NCI-H2107 (cell line): ENCODE measurements at regions not wholly inside any gene's neighbourhood (a gene's known extent, or its start where the extent isn't known, plus 50 kb on each side); places are given as distances from the start of the nearest gene placed in this dataset.
"Not testable (repeated sequence)": the region's sequence is repeated elsewhere in the genome, so short reads cannot be mapped to it uniquely, and the experiment has no call there.

Source experiments
- DNase-seq: peaks from one replicate; lab custom pipeline; 2025; lab: John Stamatoyannopoulos, UW

DNA sequence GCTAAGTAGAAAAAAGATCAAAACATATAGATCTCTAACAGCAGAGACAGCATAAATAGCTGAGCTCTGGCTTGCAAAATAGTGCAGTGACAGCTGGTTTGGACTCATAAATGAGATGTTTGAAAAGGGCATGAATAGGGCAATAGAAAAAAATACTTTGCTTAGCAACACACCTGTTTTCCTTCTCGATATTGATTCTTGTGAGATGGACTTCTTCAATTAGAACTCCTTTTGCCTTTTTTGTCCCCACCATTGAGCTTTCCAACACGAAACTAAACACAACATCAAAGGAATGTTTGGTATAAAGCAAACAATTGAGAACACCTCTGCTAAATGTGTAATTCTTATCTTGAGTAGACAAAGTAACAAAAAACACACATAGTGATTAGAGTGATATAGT is 726.3 kb downstream of the RAPGEF2 start:
- no peak for DNase-seq

- no peak for DNase-seq
Observed at GRCh38 chr4:159837071-159837470, 734.2 kb downstream of the RAPGEF2 start.

GRCh38 chr4:159855731-159856130 is 752.9 kb downstream of the RAPGEF2 start:
- no peak for DNase-seq

DNA sequence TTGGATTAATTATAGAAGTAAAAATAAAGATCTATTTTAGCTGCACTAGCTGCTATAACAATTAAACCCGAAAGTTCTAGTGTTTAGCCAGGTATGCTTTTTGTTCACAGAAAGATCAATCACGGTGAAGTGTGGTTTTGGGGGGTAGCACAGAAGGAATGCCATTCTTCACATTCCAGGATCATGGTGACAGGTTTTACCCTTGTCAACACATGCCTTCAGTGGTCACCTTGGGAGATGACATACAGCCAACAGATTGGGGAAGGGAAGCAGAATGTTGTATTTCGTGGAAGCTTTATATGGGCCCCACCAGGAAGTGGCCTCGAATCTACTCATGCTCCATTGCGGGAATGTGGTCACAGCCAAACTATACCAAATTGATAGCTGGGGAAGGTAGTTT is 753.6 kb downstream of the RAPGEF2 start:
- no peak for DNase-seq

GRCh38 chr4:159859656-159860148 is 756.8 kb downstream of the RAPGEF2 start:
- DNase-seq: no peak

GRCh38 chr4:159860945-159861344 is 758.1 kb downstream of the RAPGEF2 start:
- no peak for DNase-seq

GRCh38 chr4:159864337-159864736 is 761.5 kb downstream of the RAPGEF2 start:
- DNase-seq: no peak

GRCh38 chr4:159867673-159868072 is 764.8 kb downstream of the RAPGEF2 start:
- DNase-seq: no peak

DNA sequence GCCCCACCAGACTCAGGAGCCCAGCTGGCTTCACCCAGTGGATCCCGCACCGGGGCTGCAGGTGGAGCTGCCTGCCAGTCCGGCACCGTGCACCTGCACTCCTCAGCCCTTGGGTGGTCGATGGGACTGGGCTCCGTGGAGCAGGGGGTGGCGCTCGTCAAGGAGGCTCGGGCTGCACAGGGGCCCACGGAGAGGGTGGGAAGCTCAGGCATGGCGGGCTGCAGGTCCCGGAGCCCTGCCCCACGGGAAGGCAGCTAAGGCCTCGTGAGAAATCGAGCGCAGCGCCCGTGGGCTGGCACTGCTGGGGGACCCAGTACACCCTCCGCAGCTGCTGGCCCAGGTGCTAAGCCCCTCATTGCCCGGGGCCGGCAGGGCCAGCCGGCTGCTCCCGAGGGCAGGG is 766.1 kb downstream of the RAPGEF2 start:
- DNase-seq: not testable (repeated sequence)

GRCh38 chr4:159871141-159871540 is 768.3 kb downstream of the RAPGEF2 start:
- no peak for DNase-seq

DNA sequence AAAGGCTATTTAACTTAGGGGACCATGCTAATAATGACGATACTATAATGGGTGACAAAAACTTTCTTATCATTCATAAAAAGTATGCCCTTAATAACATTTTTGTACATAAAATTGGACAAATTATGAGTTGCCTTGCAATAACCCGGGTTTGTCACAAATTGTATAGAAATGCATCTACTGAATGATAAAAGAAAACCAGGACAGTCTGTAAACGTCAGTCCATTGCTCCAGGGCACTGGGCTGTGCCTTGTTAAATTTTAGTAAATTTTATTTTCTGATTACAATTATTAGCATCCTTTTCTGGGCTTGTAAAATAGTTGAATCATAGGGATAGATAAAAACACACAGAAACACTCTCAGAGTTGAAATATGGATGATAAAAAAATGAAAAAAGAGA is 778.3 kb downstream of the RAPGEF2 start:
- no peak for DNase-seq

DNA sequence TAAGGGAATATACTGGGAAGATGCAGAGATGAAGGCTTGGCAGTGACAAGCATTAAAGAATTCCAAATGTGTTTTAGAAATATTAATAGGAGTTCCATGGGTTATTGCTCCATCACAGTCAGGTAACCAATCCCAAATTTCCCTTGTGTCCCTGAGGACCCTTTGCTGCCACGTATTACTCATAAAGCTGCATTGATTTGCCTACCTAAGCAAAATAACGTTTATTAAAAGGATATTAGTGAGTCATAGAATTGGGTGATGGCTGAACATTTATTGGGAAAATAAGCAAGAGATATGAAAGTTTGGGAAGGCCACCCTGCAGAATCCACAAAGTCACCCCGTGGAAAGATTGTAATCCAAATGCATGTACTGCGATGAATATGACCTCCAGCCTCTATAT is 782.1 kb downstream of the RAPGEF2 start:
- DNase-seq: no peak

DNA sequence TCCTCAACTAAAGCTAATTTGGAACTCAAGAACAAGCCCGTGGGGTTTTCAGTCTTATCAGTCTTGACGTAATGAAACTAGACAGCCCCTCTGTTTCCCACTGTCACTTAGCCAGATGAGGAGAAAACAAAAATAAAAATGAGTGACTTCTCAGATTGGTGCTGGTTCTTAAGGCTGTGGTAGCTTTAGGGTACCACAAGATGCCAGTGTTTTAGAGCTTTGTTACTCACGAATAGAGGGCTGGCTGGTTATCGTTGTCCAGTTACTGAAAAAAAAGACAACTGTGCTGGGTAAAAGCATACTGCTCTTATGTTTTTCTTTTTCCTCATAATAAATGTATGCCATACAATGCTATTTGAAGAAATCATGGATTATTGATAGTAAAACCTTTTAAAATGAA is 796.7 kb downstream of the RAPGEF2 start:
- no peak for DNase-seq

DNA sequence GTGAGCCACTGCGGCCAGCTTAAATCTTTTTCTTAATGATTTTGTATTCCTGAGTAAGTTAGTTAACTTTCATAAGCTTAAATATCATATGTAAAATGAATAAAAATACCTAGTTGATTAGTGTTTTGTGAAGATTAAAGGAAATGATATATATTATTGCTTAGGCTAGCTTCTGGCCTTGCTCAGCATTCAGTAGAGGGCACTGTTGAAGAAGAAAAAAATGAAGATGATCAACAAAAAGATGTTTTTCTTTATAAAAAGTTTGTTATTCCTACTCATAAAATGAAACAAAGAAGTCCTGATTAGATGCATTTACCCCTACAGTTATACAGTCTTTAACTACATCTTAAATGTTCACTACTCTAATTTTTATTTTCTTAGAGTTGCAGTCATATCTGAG is 797.7 kb downstream of the RAPGEF2 start:
- DNase-seq: no peak

GRCh38 chr4:159902648-159903047 is 799.8 kb downstream of the RAPGEF2 start:
- DNase-seq: no peak

DNA sequence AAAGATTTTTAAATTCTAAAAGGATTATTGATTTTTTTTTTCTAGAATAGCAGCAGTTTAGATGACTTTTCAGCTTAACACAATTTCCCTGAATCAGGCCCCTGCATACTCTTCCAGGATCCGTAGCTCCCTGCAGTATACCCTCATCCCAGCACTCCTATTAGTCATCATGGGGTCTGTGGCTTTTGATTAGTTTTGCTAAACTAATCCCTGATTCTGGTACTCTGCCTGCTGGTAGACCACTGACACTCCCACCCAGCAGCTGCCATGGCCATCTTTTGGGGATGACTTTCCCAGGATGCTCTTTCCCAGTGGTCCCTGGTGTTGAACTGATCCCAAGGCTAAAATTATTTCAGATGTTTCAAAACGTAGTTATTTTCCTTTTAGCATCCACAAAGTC is 802.0 kb downstream of the RAPGEF2 start:
- DNase-seq: no peak

DNA sequence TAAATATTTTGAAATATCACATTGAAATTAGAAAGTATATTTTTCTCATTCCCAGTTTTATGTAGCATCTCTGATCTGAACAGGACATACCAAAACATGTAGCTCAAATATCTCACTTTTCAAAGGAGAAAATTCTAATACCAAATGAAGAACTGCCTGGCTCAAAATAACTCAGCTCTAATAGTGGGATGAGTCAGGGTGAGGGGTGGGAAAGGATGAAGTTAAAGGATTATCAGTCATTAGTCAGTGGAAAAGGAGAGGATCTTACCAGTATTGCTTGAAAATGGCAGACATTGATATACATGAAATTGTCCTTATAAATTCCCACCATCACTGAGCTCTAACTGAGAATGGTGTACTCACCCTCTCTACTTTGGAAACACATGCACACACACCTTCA is 803.2 kb downstream of the RAPGEF2 start:
- DNase-seq: no peak

DNA sequence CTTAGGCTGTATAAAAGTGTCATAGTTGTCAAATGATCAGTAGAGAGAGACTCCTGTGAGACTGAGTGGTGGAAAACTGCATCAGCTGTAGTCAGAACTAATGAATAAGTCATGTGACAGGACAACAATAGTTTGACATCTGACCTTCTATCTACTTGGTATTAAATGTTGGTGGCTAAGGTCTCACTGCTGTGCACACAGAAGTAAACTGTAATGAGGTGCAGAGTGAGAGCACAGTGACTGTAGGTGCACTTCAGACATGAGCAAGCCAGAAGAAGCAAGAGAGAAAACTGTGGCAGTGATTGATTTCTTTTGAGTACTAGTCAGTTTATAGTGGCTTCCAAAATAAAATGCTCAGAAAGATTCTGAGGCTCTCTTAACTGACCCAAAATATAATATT is 803.6 kb downstream of the RAPGEF2 start:
- no peak for DNase-seq

GRCh38 chr4:159910721-159911120 is 807.8 kb downstream of the RAPGEF2 start:
- no peak for DNase-seq

DNA sequence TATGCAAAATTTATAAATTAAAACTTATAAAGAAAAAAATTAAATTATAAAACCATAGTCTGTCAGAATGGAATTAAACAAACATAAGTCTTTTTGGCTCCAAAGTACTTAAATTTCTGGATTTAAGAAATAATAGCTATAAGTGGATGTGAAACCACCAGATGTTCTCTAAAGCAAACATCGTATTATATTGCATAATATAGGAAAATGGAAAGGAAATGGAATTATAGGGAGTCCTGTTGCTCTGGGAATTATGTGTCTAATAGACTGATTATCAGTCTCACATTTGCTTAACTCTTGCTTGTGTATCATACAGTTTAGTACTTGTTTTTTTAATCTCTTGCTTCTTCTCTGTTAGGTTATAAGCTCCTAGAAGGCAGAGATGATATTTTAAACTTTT is 819.2 kb downstream of the RAPGEF2 start:
- DNase-seq: no peak

DNA sequence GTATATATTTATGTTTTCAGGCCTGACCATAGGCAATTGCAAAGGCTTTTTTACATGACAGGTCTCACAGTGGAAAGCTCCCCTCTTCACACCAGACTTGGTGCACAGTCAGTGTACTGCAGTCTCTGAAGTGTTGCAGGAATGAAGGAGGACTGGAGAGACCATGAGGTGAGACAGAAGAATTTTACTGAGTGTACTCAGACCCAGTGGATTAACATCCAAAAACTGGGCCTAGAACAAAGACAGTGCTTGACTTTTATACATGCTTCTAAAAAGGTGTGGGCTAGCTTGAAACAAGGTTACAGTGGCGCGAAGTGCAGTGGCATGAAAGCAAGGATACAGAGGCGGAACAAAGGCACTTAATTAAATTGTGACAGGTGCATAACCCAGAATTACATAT is 822.9 kb downstream of the RAPGEF2 start:
- DNase-seq: no peak

DNA sequence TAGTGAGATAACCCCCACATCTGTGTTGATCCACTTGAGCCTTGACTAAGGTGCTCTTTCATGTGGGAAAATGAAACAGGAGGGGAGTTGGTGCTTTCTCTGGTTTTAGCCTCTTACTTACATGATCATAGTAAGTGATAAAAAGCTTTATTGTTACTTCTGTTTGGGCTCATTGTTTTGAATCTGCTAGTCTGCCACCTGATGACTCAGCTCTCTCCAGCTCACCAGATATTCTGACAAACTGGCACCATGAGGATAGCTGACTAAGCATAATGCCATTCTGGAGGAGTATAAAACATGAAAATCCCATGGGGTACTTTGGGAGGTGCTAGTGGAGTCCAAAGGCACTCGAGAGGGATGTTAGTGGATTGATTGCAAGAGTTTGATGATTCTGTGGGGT is 824.0 kb downstream of the RAPGEF2 start:
- DNase-seq: no peak

DNA sequence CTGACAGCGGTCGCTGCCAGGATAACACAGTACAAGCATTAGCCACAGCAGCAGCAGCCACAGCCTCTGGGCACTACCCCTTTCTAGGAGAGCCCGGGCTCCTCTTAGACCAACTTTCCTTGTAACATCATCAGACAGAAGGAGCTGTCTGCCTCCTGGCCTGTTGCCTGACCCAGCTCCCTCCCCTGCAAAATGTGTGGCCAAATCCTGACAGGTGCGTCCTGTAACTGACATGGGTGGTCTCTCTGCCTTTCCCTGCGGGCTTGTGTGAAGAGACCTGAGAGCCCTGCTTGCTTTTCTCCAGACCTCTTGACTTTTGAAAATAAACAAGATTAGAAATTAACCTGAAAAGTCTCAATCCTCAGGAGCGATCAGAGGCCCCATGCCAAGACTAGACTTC is 824.9 kb downstream of the RAPGEF2 start:
- no peak for DNase-seq

DNA sequence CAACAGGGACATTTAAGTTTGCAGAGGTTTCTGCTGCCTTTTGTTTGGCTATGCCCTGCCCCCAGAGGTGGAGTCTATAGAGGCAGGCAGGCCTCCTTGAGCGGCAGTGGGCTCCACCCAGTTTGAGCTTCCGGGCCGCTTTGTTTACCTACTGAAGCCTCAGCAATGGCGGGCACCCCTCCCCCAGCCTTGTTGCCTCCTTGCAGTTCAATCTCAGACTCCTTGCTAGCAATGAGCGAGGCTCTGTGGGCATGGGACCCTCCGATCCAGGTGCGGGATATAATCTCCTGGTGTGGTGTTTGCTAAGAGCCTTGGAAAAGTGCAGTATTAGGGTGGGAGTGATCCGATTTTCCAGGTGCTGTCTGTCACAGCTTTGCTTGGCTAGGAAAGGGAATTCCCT is 831.7 kb downstream of the RAPGEF2 start:
- not testable (repeated sequence) for DNase-seq

- no peak for DNase-seq
Observed at GRCh38 chr4:159937595-159937994, 834.7 kb downstream of the RAPGEF2 start.
